Uterus (tissue), 2 donors: ENCODE measurements at regions not wholly inside any gene's neighbourhood (a gene's known extent, or its start where the extent isn't known, plus 50 kb on each side); places are given as distances from the start of the nearest gene placed in this dataset.

Experiments
- POLR2A ChIP-seq, 2 donors: fragments of 450-650 bp; IDR thresholded peaks; one replicate each; pipeline ENCODE4 v1.6.1; 2016; ENCODE audit warnings: antibody characterized with exemption in 2 of 2, mild to moderate bottlenecking in 1 of 2, moderate library complexity in 1 of 2
- TF ChIP-seq, protein P1 (sequence below), 4 experiments: fragments of 200-600 bp in 2 of 4; fragments of 450-650 bp in 2 of 4; sonication (generic) in 2 of 4; IDR thresholded peaks; one replicate each; pipeline ENCODE4 v1.5.1; 2016 to 2019; ENCODE audit warnings: antibody characterized with exemption in 4 of 4, mild to moderate bottlenecking in 2 of 4, moderate library complexity in 1 of 4

DNA sequence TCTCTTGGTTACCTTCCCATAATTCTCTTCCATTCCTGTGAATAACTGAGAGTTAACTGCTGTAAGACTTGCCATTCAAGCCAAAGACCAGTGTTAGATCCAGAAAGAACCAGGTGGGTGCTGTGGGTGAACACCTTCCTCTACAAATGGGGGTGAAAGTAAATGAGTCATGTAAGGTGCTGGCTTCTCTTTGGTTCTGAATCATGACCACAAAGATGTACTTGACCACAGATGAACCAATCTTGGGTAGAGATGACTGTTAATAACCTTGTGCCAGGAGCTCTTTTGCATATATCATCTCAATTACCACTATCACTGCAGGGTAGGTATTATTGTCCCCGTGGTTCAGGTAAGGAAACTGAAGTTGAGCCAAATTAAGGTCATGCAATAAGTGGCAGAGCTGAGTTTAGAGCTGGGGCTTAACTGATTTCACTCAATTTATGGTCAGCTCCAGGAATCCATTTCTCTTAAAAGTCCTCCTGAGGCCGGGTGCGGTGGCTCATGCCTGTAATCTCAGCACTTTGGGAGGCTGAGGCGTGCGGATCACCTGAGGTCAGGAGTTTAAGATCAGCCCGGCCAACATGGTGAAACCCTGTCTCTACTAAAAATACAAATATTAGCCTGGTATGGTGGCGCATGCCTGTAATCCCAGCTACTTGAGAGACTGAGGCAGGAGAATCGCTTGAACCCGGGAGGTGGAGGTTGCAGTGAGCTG lies 244.9 kb upstream of the CXCR4 start:
- TF ChIP-seq, protein P1, sequence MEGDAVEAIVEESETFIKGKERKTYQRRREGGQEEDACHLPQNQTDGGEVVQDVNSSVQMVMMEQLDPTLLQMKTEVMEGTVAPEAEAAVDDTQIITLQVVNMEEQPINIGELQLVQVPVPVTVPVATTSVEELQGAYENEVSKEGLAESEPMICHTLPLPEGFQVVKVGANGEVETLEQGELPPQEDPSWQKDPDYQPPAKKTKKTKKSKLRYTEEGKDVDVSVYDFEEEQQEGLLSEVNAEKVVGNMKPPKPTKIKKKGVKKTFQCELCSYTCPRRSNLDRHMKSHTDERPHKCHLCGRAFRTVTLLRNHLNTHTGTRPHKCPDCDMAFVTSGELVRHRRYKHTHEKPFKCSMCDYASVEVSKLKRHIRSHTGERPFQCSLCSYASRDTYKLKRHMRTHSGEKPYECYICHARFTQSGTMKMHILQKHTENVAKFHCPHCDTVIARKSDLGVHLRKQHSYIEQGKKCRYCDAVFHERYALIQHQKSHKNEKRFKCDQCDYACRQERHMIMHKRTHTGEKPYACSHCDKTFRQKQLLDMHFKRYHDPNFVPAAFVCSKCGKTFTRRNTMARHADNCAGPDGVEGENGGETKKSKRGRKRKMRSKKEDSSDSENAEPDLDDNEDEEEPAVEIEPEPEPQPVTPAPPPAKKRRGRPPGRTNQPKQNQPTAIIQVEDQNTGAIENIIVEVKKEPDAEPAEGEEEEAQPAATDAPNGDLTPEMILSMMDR (IDR thresholded peaks at IDR 0.05) = no peak
- no peak for TF ChIP-seq POLR2A (IDR thresholded peaks at IDR 0.05)
